Amygdala (tissue), 56 donors: ENCODE measurements at regions not wholly inside any gene's neighbourhood (a gene's known extent, or its start where the extent isn't known, plus 50 kb on each side); places are given as distances from the start of the nearest gene placed in this dataset.
A peak's percentile ranks its signal among the peaks of the same experiment; 100 is the strongest.
"Not testable (repeated sequence)": the region's sequence is repeated elsewhere in the genome, so short reads cannot be mapped to it uniquely, and the experiment has no call there.

Source experiments
- DNase-seq, 56 donors: peaks; one replicate each; lab custom pipeline; 2025; lab: John Stamatoyannopoulos, UW

DNA sequence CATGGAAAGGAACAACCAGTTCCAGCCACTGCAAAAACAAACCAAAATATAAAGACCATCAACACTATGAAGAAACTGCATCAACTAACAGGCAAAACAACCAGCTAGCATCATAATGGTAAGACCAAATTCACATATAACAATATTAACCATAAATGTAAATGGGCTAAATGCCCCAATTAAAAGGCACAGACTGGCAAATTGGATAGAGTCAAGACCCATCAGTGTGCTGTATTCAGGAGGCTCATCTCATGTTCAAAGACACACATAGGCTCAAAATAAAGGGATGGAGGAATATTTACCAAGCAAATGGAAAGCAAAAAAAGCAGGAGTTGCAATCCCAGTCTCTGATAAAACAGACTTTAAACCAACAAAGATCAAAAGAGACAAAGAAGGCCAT is 89.7 kb upstream of the SETMAR start:
- DNase-seq: not testable (repeated sequence)

GRCh38 chr3:4216974-4217373 is 86.2 kb upstream of the SETMAR start:
- not testable (repeated sequence) for DNase-seq

DNA sequence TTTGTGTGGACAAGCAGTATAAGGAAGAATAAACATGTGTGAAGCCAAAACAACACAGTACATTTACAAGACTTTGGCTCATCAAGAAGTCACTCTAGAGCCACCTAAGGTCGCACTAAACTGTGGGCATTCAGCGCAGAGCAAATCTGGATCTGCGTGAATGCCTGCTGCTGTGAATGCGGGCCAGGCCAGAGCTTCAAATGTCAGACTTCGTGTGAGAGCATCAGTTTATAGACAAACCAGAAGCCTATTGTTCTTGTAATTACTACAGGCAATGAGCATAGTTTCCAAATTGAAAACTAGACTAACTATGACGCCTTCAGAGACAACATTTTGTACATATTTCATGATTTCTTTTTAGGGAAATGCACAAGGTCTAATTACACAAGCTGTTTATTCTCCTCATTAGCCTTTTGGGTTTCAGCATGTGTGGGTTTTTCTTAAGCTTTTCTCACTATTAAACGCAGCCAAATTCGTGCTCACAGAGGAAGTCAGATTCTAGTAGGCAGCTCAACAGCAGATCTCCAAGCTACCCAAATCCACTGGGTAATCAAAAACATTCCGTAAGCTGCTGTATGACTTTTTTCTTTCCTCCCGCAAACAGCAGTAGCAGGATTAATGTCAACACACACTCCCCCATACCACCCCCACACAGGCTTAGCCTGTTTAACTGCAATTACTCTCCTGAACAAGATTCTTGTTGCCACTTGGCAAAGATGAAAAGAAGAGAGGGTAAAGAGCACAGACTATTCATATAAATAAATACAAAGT is 84.5 kb upstream of the SETMAR start:
- peak in 27 of 56 donors; percentile 0 to 28 (median 3) for DNase-seq

- DNase-seq: no peak
Measured at GRCh38 chr3:4219227-4219568, 84.0 kb upstream of the SETMAR start.

GRCh38 chr3:4220065-4220464 is 83.1 kb upstream of the SETMAR start:
- DNase-seq: no peak

DNA sequence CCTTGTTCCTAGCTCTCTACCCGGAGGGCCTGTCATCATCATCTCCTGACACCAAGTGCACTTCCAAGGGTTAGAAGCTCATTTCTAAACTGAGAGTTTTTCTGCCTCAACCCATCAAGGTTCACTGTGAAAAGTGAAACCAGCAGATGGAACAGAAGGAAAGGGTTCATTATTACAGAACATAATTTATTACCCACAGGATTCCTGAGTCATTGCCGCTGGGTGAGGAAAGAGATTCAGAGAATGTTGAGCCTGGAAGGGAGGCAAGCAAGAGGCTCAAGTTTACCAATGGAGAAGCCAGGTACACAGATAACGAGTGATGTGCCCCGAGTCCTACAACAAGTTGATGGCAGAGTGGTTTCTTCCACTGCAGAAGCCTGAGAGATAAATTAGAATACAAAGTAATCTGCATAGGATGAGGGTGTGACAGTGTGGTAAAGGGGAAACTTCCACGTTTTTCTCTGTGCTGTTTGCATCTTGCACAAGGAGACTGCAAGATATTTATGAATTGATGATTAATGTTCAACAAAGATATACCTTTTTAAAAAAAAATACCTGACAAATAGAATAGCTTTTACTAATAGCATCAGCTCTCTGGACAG is 80.5 kb upstream of the SETMAR start:
- DNase-seq: no peak

DNA sequence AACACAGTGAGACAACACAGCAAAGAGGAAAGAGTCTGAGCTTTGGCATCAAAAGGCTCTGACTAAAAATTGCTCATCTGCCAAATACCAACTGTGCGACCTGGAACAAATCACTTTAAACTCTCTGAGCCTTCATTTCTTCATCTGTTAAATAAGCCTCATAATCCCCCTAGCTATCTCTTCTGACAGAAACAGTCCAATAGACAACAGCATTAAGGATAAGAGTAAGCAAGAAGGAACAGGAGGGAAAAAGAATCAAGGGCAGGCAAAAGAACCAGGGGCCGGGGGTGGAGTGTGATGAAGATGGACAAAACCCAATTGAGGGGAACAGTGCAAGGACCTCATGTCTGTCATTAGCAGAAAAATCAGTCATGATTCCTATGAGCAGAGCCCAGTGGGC is 79.4 kb upstream of the SETMAR start:
- no peak for DNase-seq

DNA sequence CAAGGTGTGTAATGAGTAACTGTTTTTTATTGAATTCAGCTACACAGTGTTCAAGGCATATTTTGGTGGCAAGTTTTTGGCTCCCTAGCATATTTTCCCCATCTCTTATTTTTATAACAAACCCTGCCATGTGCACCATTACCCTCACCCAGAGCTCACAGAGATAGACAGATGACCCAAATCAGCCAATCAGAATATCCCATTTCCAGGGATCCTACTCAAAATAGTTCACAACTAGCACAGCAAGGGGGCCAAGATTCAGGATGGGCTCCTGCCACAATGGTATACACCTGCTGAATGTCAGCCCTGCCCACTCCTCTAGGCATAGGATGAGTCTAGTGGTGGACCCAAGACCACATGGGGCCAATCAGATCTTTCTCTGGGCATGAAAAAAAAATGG is 78.8 kb upstream of the SETMAR start:
- no peak for DNase-seq

DNA sequence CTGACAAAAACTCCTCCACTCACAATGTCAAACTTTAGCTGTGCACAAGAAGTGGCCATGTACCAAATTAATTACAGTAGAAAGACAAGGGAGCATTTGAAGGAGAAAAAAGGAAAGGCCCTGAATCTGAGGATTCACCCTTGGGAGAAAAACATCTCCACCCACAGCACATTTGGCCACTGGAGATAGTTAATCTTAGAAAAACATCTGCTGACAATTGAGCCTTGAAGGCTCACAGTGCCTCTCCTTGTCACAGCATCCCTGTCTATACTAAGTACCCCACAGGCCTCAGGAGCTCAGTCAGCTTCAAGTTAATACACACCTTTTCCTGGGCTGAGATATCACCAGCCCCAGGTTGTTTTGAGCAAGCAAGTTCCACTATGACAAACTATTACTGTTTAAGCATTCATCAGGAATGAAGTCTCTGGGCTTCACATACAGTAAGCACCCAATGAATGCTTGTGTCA is 78.1 kb upstream of the SETMAR start:
- no peak for DNase-seq

- no peak for DNase-seq
Measured at GRCh38 chr3:4228295-4228694, 74.9 kb upstream of the SETMAR start.

DNA sequence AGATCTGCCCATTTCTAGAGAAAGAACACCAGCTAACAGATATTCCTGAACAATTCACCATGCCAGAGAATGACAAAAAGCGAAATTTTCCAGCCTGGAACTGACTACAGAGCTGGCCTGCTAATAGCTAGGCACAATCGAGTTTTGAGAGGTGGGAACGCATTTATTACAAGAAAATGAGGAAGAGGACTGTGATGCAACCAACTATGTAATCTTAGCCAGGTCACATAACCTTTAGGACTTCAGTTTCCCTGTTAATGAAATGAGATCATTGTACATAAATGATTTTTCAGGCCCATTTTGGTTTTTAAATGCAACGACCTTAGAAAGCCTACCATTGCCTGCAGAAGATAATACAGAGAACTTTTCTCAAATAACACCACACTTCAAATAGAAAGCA is 72.1 kb upstream of the SETMAR start:
- no peak for DNase-seq

GRCh38 chr3:4232798-4233197 is 70.4 kb upstream of the SETMAR start:
- DNase-seq: no peak

- no peak for DNase-seq
Measured at GRCh38 chr3:4233488-4233887, 69.7 kb upstream of the SETMAR start.

DNA sequence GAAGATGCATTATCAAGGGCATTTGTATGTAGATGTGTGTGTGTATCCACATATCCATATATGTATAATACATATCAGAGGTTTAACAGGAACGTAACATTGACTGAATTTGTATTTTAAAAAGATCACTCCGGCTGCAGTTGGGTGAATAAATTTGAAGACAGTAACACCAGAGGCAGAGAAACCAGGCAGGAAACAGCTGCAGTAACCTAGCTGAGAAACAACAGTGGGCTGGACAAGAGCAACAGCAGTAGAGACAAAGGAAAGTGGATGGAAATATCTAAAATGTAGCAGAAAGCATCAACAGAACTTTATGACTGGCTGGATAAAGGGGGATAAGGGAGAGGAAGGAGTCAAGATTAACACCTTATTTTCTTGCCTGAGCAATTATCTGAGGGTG is 68.3 kb upstream of the SETMAR start:
- no peak for DNase-seq

GRCh38 chr3:4235690-4236089 is 67.5 kb upstream of the SETMAR start:
- DNase-seq: no peak

- no peak for DNase-seq
Measured at GRCh38 chr3:4241595-4242170, 61.5 kb upstream of the SETMAR start.

- DNase-seq: no peak
Measured at GRCh38 chr3:4245671-4246070, 57.5 kb upstream of the SETMAR start.

DNA sequence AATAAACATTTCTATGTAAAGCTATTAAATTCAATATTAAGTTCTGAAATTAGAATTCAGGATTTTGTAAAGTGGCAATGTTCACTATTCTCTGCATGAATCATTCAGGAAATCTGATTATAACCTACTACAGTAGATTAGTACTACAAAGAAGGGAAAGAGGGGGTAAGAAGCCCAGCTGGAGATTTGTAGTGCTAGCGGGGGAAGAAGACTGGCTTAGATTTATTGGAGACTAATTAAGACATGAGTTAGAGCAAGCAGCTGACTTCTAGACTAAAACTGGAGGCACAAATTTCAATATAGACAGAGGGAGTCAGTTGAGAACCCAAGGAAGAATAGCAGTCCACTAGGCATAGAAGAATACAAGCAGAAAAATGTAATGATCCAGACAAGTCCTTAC is 55.8 kb upstream of the SETMAR start:
- no peak for DNase-seq

DNA sequence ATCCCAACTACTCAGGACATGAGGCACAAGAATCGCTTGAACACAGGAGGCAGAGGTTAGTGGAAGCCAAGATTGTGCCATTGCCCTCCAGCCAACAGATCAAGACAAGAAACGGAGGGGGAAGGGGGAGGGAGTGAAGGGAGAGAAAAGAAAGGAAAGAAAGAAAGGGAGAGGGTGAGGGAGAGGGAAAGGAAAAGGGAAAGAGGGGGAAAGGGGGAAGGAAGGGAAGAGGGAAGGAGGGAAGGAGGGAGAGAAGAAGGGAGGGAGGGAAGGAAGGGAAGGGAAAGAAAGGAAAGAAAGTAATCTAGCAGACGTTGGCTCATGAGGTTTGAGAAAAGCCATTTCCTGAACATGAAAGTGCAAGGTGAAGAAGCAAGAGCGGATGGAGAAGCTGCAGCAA is 53.1 kb upstream of the SETMAR start:
- DNase-seq: no peak

DNA sequence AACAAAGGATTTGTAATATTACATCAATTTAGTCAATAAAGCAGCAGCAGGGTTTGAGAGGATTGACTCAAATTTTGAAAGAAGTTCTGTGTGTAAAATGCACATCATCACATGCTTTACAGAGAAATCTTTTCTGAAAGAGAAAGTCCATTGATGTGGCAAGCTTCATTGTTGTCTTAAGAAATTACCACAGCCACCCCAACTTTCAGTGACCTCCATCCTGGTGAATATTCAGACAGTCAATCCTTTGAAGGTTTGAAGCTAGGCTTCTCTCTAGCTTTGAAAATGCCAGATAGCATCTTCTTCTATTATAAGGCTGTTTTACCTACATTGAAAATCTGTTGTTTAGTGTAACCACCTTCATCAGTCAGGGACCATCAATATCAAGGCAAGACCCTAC is 51.8 kb upstream of the SETMAR start:
- DNase-seq: no peak

- DNase-seq: not testable (repeated sequence)
Measured at GRCh38 chr3:4253072-4253832, 49.9 kb upstream of the SETMAR start.
